ENCODE measurements at regions not wholly inside any gene's neighbourhood (a gene's known extent, or its start where the extent isn't known, plus 50 kb on each side); places are given as distances from the start of the nearest gene placed in this dataset.
"Not testable (repeated sequence)": the region's sequence is repeated elsewhere in the genome, so short reads cannot be mapped to it uniquely, and the experiment has no call there.

DNA sequence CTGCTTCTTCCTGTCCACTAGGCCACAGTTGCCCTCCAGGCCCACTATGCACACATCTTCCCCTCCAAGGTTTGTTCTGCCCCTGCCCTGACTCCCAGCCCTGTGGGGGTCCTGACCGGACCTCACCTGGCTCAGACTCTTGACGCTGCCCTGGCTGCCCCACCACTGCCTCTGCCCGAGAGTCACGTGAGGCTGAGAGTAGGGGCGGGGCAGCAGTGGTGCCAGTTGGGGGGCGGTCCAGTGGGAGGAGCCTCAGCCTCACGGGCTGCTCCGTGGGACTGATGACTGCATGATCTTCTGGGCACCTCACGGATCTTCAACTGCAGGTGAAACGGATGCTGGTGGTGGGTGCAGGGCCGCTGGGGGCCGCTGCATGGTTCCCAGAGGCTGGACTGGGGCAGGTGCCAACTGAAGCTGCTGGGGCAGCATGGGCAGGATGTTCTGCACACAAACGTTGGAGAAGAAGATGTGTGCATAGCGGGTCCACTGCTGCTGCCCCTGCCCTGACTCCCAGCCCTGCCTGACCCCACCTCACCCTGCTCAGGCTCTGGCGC, 77.6 kb downstream of the HHIPL2 start:
- DNase-seq (ENCODE audit: low read depth in 2 of 2, low spot score in 1 of 2) = not testable (repeated sequence)

DNA sequence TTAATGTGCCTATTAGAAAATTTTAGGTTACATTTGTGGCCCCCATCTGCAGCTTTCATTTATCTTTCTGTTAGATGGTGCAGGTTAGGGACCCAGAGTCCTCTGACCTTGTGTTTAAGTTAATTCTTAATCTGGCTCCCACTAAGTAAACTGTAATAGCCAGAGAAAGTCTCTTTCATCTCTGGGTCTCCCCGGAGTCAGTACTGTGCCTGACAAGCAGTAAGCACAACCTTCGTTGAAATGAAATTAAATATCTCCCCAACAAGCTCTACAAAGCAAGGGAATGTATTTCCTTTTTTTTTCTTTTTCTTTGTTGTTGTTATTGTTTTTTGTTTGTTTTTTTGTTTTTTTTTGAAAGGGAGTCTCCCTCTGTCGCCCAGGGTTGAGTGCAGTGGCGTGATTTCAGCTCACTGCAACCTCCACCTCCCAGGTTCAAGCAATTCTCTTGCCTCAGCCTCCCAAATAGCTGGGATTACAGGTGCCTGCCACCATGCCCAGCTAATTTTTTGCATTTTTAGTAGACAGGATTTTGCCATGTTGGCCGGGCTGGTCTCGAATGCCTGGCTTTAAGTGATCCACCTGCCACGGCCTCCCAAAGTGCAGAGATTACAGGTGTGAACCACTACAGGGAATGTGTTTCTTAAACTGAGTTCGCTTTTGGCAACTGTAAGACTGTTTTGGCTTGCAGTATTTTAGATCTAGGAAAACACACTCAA, 81.6 kb downstream of the HHIPL2 start:
- DNase-seq (ENCODE audit: low read depth in 2 of 2, low spot score in 1 of 2) = no peak

DNA sequence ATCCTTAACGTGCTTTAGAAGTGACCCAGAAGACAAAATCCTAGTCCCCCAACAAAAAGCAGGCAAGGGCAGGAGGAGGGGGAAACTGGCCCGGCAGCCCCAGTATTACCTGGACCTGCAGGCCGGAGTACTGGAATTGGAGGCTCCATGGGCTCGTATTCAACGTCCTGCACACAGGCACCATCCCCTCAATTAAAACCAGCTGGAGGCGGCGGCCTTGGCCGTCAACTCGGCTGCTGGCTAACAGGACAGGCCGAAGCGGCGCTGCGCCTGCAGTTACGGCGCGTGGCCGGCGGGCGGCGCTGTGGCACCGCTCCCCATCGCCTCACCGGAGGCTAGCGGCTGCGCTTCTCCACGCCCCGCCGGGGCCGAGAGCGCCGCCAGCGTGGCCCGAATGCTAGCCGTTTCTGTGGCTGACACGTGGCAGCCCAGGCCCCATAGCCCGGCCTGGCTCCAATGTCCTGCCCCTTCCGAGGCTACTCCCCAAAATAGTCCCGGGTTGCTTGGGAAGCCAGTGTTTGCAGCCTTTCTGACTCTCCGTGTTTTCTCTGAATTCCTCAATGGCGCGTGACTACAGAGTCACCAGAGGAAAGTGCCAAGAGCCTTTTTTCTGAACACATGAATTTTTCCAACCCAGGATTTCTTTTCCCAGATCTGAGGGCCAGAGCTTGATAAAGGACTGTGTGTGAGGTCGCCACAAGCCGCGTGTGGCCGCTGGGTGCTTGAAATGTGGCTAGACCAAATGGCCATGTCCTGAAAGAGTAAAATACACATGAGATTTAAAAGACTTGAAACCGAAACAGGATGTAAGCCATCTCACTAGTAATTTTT, 82.5 kb downstream of the HHIPL2 start:
- DNase-seq (ENCODE audit: low read depth in 2 of 2, low spot score in 1 of 2) = peak; percentile 42 to 55

DNA sequence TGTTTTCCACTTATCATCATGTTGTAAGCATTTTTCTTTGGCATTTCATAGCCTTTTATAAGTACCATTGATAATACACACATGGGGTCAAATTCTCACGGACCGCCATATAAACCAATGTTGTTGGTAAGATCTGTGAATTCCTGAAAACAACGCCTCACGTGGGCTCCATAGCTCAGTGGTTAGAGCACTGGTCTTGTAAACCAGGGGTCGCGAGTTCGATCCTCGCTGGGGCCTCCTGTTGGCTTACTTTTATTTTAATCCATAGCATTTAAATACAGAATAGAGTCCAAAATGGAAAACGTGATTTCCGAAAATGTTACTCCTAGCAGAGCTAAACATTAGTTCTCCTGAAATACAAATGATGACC, 83.1 kb downstream of the HHIPL2 start:
- peak; percentile 22 to 40 for DNase-seq (ENCODE audit: low read depth in 2 of 2, low spot score in 1 of 2)

GRCh38 chr1:222463059-222463730, 84.7 kb downstream of the HHIPL2 start:
- no peak for DNase-seq (ENCODE audit: low read depth in 2 of 2, low spot score in 1 of 2)

- no peak for DNase-seq (ENCODE audit: low read depth in 2 of 2, low spot score in 1 of 2)
Measured at GRCh38 chr1:222462601-222463000, 85.3 kb downstream of the HHIPL2 start.

GRCh38 chr1:222461941-222462340, 86.0 kb downstream of the HHIPL2 start:
- DNase-seq (ENCODE audit: low read depth in 2 of 2, low spot score in 1 of 2) = no peak

DNA sequence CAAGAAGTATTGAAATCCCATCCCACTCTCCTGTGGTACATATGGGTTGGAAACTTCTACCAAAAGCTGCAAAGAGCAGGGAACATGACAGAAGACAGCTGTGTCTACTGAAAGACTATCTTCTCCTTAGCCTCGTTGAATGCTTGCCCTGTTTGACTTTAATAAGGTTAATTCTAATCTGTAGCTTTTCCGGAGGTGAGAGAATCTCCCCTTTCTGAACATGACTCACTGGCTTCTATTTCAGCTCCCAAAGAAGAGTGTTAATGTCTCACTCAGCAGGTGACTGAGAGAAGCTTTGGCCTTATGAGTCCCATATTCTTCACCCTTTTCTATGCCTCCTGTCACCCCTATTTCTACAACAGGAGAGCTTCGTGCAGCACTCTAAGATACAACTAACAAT, 88.3 kb downstream of the HHIPL2 start:
- no peak for DNase-seq (ENCODE audit: low read depth in 2 of 2, low spot score in 1 of 2)

DNA sequence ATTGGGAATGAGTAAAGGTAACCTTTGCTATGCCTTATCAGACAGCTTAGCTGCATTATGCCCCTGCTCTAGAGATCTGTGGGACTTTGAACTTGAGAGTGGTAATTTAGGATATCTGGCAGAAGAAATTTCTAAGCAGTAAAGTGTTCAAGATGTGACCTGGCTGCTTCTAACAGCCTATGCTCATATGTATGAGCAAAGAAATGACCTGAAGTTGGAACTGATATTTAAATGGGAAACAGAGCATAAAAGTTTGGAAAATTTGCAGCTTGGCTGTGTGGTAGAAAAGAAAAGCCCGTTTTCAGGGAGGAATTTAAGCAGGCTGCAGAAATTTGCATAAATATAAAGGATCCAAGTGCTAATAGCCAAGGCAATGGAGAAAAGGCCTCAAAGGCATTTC, 90.4 kb downstream of the HHIPL2 start:
- DNase-seq (ENCODE audit: low read depth in 2 of 2, low spot score in 1 of 2) = no peak

DNA sequence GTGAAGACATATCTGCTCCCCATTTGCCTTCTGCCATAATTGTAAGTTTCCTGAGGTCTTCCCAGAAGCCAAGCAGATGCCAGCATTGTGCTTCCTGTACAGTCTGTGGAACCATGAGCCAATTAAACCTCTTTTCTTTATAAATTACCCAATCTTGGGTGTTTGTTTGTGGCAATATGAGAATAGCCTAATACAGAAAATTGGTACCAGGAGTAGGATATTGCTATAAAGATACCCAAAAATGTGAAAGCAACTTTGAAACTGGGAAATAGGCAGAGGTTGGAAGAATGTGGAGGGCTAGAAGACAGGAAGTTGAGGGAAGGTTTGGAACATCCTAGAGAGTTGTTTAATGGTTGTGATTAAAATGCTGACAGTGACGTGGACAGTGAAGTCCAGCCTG, 90.8 kb downstream of the HHIPL2 start:
- DNase-seq (ENCODE audit: low read depth in 2 of 2, low spot score in 1 of 2) = no peak

- peak; percentile 64 for DNase-seq (ENCODE audit: low read depth in 2 of 2, low spot score in 1 of 2)
Measured at GRCh38 chr1:222455188-222455879, 92.6 kb downstream of the HHIPL2 start.

- no peak for DNase-seq (ENCODE audit: low read depth in 2 of 2, low spot score in 1 of 2)
Measured at GRCh38 chr1:222454782-222455181, 93.1 kb downstream of the HHIPL2 start.

GRCh38 chr1:222454186-222454585, 93.7 kb downstream of the HHIPL2 start:
- DNase-seq (ENCODE audit: low read depth in 2 of 2, low spot score in 1 of 2) = no peak

- no peak for DNase-seq (ENCODE audit: low read depth in 2 of 2, low spot score in 1 of 2)
Measured at GRCh38 chr1:222452031-222452430, 95.9 kb downstream of the HHIPL2 start.

GRCh38 chr1:222443566-222443965, 104.3 kb downstream of the HHIPL2 start:
- DNase-seq (ENCODE audit: low read depth in 2 of 2, low spot score in 1 of 2) = no peak

GRCh38 chr1:222441066-222441465, 106.8 kb downstream of the HHIPL2 start:
- DNase-seq (ENCODE audit: low read depth in 2 of 2, low spot score in 1 of 2) = no peak

DNA sequence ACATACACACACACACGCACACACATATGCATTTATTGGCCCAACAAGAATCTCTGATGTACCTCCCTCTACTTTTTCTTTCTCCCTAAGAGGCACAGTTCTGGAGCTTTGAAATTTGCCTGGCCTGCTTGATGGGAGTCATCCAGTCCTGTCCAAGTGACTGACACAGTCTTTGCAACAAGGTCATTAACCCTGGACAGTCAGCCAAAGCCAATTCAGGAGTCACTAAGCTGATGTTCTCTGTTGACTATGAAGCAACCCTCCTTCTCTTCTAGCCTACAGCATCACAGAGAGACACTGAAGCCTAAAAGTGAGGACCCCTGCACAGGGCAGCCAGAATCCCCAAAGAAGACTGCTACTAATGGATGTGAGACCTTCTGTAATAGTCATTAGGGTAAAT, 123.1 kb downstream of the HHIPL2 start:
- no peak for DNase-seq (ENCODE audit: low read depth in 2 of 2, low spot score in 1 of 2)

- DNase-seq (ENCODE audit: low read depth in 2 of 2, low spot score in 1 of 2) = no peak
Measured at GRCh38 chr1:222421380-222421779, 126.5 kb downstream of the HHIPL2 start.

GRCh38 chr1:222420633-222421032, 127.3 kb downstream of the HHIPL2 start:
- no peak for DNase-seq (ENCODE audit: low read depth in 2 of 2, low spot score in 1 of 2)

GRCh38 chr1:222418654-222419053, 129.2 kb downstream of the HHIPL2 start:
- DNase-seq (ENCODE audit: low read depth in 2 of 2, low spot score in 1 of 2) = no peak

GRCh38 chr1:222417264-222417663, 130.6 kb downstream of the HHIPL2 start:
- DNase-seq (ENCODE audit: low read depth in 2 of 2, low spot score in 1 of 2) = no peak
